ENCODE measurements at regions not wholly inside any gene's neighbourhood (a gene's known extent, or its start where the extent isn't known, plus 50 kb on each side); places are given as distances from the start of the nearest gene placed in this dataset.

GRCh38 chr11:122319691-122320620 lies 203.9 kb upstream of the BLID start:
- TF ChIP-seq EGR1 (IDR thresholded peaks at IDR 0.05; ENCODE audit: low read depth) (no peak), POLR2A (IDR thresholded peaks at IDR 0.05; ENCODE audit: borderline replicate concordance, extremely low read depth, insufficient read depth, insufficient read length) (no peak), CTCF (IDR thresholded peaks at IDR 0.05 in 2 of 3, conservative IDR thresholded peaks at IDR 0.05 in 1 of 3; ENCODE audit: borderline replicate concordance in 1 of 3, insufficient read depth in 1 of 3, low read depth in 2 of 3, low read length in 2 of 3) (no peak), ATF3 (IDR thresholded peaks at IDR 0.05) (no peak), MAX (IDR thresholded peaks at IDR 0.05) (no peak), REST (IDR thresholded peaks at IDR 0.05; ENCODE audit: low read depth) (no peak), JUND (IDR thresholded peaks at IDR 0.05) (no peak), EZH2 (IDR thresholded peaks at IDR 0.05) (no peak), POLR2AphosphoS5 (IDR thresholded peaks at IDR 0.05; ENCODE audit: low read depth, low read length) (no peak)

Measured in HCT116 (cell line).